ENCODE measurements at regions not wholly inside any gene's neighbourhood (a gene's known extent, or its start where the extent isn't known, plus 50 kb on each side); places are given as distances from the start of the nearest gene placed in this dataset.

- no peak for TF ChIP-seq CTCF (IDR thresholded peaks at IDR 0.05; ENCODE audit: insufficient read depth, low read length, poor library complexity, severe bottlenecking)
- Histone ChIP-seq H3K27me3 (replicated peaks; ENCODE audit: control insufficient read depth, insufficient read depth, low read length) (no peaks in the 10 kb centered on the region; the same call in 1 of the 2 replicates), H3K4me3 (replicated peaks; ENCODE audit: low read depth, low read length) (no peak overlapping the region), H3K36me3 (ENCODE audit: control insufficient read depth, insufficient read depth, low read length) (no peaks in the 10 kb centered on the region)
- DNase-seq (ENCODE audit: extremely low read depth, insufficient read length) = no peak
These were observed 250.3 kb downstream of the TTC32 start for GRCh38 chr2:19651466-19651865.

- DNase-seq (ENCODE audit: extremely low read depth, insufficient read length) = no peak
- no peak for TF ChIP-seq CTCF (IDR thresholded peaks at IDR 0.05; ENCODE audit: insufficient read depth, low read length, poor library complexity, severe bottlenecking)
- Histone ChIP-seq H3K36me3 (ENCODE audit: control insufficient read depth, insufficient read depth, low read length) (no peaks in the 10 kb centered on the region), H3K4me3 (replicated peaks; ENCODE audit: low read depth, low read length) (no peak overlapping the region), H3K27me3 (replicated peaks; ENCODE audit: control insufficient read depth, insufficient read depth, low read length) (no peaks in the 10 kb centered on the region; the same call in 1 of the 2 replicates)
These were observed 251.9 kb downstream of the TTC32 start for GRCh38 chr2:19649785-19650380.

DNA sequence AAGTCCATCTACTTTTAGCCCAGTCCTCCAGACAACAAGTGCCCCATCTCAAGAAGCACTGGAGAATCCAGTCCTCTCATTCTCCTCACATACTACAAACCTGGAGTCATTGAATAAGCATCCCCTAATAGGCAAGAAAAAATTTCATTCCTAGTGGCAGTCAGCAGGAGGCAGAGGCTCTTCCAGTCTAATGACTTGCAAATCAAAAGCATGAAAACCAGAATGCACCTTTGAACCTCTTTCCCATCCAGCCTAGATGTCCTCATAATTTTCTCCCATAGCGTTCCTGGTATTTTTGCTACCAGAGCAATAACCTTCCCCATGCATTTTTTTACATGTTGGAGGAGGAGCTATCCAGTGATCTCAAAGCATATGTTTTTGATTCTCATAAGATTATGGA is 252.6 kb downstream of the TTC32 start:
- no peaks in the 10 kb centered on the region; the same call in 1 of the 2 replicates for H3K27me3 ChIP-seq (replicated peaks; ENCODE audit: control insufficient read depth, insufficient read depth, low read length)
- TF ChIP-seq CTCF (IDR thresholded peaks at IDR 0.05; ENCODE audit: insufficient read depth, low read length, poor library complexity, severe bottlenecking) = no peak
- no peak overlapping the region for H3K4me3 ChIP-seq (replicated peaks; ENCODE audit: low read depth, low read length)
- no peak for DNase-seq (ENCODE audit: extremely low read depth, insufficient read length)
- no peaks in the 10 kb centered on the region for H3K36me3 ChIP-seq (ENCODE audit: control insufficient read depth, insufficient read depth, low read length)

- Histone ChIP-seq H3K27me3 (replicated peaks; ENCODE audit: control insufficient read depth, insufficient read depth, low read length) (no peaks in the 10 kb centered on the region; the same call in 1 of the 2 replicates), H3K36me3 (ENCODE audit: control insufficient read depth, insufficient read depth, low read length) (no peaks in the 10 kb centered on the region), H3K4me3 (replicated peaks; ENCODE audit: low read depth, low read length) (no peak overlapping the region)
- DNase-seq (ENCODE audit: extremely low read depth, insufficient read length) = no peak
- no peak for TF ChIP-seq CTCF (IDR thresholded peaks at IDR 0.05; ENCODE audit: insufficient read depth, low read length, poor library complexity, severe bottlenecking)
These were observed 253.2 kb downstream of the TTC32 start for GRCh38 chr2:19648583-19648982.

DNA sequence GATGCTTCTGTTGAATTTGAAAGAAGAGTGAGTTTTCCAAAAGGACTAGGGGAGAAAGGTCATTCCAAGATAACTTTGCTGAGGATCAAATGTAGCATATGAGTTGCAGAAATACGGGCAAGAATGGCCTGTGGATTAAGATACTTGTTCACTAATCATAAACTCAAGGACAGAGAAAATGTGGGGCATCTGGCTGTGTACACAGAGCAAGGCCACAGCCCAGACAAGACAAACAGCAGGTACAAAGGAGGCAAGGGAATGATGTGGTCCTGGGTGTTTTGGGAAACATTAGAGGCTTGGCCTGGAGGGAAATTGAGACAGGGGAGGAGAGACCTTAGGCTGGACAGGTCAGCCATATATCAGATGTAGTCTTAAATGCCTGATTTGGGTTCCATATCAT is 254.8 kb downstream of the TTC32 start:
- no peaks in the 10 kb centered on the region; the same call in 1 of the 2 replicates for H3K27me3 ChIP-seq (replicated peaks; ENCODE audit: control insufficient read depth, insufficient read depth, low read length)
- TF ChIP-seq CTCF (IDR thresholded peaks at IDR 0.05; ENCODE audit: insufficient read depth, low read length, poor library complexity, severe bottlenecking) = no peak
- H3K36me3 ChIP-seq (ENCODE audit: control insufficient read depth, insufficient read depth, low read length) = no peaks in the 10 kb centered on the region

DNA sequence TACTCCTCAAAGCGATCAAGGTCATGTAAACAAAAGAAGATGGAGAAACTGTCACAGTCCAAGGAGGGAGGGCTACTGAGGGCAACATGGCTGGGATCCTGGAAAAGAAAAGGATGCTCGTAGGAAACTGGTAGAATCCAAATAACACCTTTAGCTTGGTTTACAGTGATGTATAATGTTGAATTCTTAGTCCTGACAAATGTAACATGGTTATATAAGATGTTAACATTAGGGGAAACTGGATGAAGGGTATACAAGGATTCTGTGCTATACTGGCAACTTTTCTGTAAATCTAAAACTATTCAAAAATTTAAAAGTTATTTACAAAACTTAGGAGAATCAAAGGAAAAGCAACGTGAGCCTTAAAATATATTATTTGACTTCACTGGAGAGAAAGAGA is 257.0 kb downstream of the TTC32 start:
- H3K4me3 ChIP-seq (replicated peaks; ENCODE audit: low read depth, low read length) = no peak overlapping the region
- no peak for DNase-seq (ENCODE audit: extremely low read depth, insufficient read length)
- no peaks in the 10 kb centered on the region for H3K36me3 ChIP-seq (ENCODE audit: control insufficient read depth, insufficient read depth, low read length)
- TF ChIP-seq CTCF (IDR thresholded peaks at IDR 0.05; ENCODE audit: insufficient read depth, low read length, poor library complexity, severe bottlenecking) = no peak
- no peaks in the 10 kb centered on the region; the same call in 1 of the 2 replicates for H3K27me3 ChIP-seq (replicated peaks; ENCODE audit: control insufficient read depth, insufficient read depth, low read length)

More for the DNA sequence above, 254.8 kb downstream of the TTC32 start:
- DNase-seq (ENCODE audit: extremely low read depth, insufficient read length) = no peak
- no peak overlapping the region for H3K4me3 ChIP-seq (replicated peaks; ENCODE audit: low read depth, low read length)
